ENCODE measurements at regions not wholly inside any gene's neighbourhood (a gene's known extent, or its start where the extent isn't known, plus 50 kb on each side); places are given as distances from the start of the nearest gene placed in this dataset.

DNA sequence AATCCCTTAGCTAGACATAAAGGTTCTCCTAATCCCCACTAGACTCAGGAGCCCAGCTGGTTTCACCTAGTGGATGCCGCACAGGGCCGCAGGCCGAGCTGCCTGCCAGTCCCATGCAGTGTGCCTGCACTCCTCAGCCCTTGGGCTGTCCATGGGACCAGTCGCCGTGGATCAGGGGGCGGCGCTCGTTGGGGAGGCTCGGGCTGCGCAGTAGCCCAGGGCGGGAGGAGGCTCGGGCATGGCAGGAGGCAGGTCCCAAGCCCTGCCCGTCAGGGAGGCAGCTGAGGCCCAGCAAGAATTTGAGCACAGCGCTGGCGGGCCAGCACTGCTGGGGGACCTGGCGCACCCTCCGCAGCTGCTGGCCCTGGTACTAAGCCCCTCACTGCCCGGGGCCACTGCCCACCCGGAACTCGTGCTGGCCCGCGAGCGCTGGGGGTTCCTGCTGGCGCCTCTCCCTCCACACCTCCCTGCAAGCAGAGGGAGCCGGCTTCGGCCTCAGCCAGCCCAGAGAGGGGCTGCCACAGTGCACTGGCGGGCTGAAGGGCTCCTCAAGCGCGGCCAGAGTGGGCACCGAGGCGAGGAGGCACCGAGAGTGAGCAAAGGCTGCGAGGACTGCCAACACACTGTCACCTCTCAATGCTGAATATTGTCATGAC is 307.8 kb downstream of the C6orf118 start:
- TF ChIP-seq, protein P1, sequence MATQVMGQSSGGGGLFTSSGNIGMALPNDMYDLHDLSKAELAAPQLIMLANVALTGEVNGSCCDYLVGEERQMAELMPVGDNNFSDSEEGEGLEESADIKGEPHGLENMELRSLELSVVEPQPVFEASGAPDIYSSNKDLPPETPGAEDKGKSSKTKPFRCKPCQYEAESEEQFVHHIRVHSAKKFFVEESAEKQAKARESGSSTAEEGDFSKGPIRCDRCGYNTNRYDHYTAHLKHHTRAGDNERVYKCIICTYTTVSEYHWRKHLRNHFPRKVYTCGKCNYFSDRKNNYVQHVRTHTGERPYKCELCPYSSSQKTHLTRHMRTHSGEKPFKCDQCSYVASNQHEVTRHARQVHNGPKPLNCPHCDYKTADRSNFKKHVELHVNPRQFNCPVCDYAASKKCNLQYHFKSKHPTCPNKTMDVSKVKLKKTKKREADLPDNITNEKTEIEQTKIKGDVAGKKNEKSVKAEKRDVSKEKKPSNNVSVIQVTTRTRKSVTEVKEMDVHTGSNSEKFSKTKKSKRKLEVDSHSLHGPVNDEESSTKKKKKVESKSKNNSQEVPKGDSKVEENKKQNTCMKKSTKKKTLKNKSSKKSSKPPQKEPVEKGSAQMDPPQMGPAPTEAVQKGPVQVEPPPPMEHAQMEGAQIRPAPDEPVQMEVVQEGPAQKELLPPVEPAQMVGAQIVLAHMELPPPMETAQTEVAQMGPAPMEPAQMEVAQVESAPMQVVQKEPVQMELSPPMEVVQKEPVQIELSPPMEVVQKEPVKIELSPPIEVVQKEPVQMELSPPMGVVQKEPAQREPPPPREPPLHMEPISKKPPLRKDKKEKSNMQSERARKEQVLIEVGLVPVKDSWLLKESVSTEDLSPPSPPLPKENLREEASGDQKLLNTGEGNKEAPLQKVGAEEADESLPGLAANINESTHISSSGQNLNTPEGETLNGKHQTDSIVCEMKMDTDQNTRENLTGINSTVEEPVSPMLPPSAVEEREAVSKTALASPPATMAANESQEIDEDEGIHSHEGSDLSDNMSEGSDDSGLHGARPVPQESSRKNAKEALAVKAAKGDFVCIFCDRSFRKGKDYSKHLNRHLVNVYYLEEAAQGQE (IDR thresholded peaks at IDR 0.05; ENCODE audit: borderline replicate concordance in 1 of 2, low read depth in 1 of 2, low read length in 2 of 2) = no peak
- TF ChIP-seq KMT2B (CRISPR knock-in tag; IDR thresholded peaks at IDR 0.05) = no peak
- TF ChIP-seq, protein P2, sequence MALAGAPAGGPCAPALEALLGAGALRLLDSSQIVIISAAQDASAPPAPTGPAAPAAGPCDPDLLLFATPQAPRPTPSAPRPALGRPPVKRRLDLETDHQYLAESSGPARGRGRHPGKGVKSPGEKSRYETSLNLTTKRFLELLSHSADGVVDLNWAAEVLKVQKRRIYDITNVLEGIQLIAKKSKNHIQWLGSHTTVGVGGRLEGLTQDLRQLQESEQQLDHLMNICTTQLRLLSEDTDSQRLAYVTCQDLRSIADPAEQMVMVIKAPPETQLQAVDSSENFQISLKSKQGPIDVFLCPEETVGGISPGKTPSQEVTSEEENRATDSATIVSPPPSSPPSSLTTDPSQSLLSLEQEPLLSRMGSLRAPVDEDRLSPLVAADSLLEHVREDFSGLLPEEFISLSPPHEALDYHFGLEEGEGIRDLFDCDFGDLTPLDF (CRISPR knock-in tag; IDR thresholded peaks at IDR 0.05) = no peak

Data from HepG2 (cell line).